NCI-H146 (cell line): ENCODE measurements at regions not wholly inside any gene's neighbourhood (a gene's known extent, or its start where the extent isn't known, plus 50 kb on each side); places are given as distances from the start of the nearest gene placed in this dataset.

ENCODE experiments used
- DNase-seq: peaks from one replicate; lab custom pipeline; 2025; lab: John Stamatoyannopoulos, UW

DNA sequence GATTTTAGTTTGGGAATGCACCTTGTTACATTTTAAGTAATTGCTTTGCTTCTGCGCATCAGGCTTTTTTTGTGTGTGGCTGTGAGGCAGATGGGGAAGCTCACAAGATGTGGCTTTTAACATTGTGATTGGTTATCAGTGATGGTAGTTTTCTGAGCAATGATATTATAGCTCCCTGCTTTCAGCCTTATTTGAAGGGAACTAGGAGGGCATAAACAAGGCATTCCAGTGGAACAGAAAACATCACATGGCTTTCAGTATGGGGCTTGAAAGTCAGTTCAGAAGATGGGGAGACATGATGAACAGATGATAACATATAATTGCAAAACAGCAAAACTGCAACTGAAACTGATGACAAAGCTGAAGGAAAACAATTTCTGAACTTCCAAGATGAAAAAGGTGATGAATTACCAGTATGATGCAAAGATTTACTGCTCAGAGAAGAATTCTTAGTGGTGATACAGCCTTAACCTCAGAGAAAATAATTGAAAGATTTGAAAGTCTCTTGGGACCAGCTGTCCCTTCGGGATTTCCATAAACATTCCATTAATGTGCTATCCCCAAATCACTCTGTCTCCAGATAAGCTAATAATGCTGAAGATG lies 439.7 kb downstream of the RND3 start:
- no peak for DNase-seq

DNA sequence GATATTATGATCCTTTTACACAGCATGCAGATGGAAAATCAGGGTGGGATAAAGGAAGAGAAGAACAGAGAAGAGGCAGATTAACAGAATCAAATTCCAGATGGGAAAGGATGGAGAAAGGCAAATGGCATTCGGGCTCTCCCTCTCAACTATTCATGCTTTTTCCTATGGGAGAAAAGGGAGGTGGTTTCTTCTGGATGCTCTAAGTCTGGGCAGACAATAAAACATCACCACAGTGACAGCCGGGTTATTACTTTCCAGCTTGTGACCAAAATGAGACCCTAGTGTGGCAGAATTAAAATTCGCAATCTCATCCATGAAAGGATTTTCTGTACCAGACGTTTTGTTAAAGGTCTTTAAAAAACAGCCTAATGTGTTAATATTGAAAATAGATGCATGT lies 440.7 kb downstream of the RND3 start:
- no peak for DNase-seq

DNA sequence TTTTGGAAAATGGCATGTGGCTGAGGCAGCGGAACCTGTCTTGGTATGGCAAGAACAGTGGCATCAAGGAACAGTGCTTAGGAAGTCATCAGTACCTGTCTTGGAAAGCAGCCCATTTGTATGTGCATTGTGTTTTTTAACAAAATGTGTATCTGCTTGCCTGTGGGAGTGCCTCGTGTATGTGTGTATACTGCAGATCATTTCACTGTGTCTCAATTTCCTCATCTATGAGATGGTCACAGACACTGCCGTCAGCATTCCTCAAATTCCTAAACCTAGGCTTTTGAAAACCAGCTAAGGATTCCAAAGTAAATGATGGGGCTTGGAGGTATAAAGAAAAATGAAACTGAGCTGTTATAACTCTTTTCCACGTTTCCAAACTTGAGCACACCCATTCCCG lies 441.3 kb downstream of the RND3 start:
- DNase-seq, result no peak

DNA sequence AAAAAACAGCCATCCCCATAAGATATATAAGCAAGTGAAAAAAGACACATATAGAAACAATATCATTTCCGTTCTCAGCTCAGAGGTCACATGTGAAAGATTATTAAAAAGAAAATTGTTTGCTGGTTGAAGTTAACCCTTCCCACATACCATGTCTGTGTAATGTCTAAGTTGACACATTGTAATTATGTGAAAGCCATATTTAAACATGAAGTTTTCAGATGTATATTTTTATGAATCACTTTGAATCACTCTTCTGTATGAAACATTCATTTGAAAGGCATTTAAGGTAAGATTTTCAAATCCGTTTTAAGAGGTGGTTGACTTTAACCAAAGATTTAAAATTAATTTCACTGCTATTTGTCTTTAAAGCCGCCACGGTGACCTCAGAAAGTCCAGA lies 441.9 kb downstream of the RND3 start:
- no peak for DNase-seq

DNA sequence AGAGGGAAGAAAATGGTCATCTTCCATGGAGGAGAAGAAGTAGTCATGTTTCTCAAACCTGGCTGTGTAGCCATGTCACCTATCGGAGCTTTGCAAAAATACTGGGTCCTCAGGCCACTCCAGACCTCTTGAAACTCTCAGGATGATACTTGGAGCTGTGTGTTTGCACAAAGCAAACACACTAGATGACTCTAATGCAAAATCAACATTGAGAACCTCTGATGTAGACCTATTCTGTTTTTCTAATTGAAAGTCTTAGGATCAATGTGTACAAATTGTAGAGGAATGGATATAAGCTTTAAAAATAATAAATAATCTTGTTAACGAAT lies 444.3 kb downstream of the RND3 start:
- no peak for DNase-seq

DNA sequence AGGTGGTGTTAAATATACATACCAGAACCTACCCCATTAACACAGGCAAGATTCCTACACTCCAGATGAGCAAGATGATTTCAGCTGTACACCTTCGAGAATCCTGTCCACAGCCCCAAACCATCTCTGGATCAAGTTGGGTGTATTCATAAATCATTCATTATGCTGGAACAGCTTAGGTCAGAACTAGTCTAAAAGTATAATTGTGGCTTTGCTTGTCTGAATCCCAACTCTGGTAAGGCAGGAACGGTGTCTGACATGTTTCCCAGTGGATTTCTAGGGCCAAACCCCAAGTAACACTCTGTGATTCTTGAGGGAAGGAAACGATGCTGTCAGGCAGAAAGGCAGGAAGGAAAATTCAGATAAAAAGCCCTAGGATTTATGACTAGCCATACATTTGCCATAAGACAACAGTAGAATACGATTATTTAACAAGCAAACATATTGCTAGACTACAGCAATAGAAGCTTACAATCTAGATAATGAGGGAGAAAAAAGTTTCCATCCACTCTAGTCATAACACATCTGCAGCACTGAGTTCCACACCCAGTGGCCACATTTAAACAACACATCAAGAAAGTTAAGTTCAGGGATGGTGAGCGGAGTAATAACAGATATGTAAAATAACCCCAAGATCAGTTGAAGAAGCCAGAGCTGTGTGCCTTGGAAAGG lies 444.8 kb downstream of the RND3 start:
- DNase-seq, result no peak

DNA sequence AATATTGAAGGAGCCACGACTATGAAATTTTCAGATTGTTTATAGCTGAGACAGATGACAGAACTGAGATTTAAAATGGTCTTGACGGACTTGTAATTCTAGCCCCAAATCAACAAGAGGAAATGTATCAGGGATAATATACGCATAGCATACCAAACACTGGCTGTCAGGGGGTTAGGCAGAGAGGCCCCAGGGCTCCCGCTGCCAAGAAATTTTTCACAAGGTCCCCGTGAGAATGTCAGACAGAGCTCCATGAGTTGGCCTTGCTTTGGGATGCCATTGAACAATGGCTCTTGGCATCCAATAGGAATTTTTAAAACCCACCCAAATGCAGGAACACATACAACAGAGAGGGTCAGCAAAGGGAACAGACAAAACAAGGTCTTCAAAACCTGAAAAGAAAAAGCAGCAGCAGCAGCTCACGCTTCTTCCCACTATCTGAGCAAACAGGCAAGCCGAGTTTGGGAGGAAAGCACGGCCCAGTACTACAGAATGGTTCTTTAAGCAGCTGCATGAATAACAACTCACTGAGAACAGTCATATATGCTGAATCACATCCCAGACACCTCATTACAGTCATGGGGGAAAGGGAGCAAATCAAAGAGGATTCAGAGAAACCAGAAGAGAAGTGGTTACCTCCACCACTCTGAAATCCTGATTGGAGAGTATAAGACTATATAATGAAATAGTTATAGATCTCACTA lies 445.6 kb downstream of the RND3 start:
- no peak for DNase-seq

DNA sequence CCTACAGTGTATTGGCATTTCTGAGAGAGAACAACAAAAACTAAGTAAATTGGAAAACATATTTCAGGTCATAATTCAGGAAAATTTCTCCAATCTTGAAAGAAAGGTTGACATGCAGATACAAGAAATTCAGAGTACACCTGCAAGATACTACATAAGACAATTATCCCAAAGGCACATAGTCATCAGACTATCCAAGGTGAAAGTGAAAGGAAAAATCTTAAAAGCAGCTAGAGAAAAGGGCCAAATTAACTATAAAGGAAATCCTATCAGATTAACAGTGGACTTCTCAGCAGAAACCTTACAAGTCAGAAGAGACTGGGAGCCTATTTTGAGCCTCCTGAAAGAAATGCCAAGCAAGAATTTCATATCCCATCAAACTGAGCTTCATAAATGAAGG lies 449.0 kb upstream of the MMADHC start:
- DNase-seq, result no peak

DNA sequence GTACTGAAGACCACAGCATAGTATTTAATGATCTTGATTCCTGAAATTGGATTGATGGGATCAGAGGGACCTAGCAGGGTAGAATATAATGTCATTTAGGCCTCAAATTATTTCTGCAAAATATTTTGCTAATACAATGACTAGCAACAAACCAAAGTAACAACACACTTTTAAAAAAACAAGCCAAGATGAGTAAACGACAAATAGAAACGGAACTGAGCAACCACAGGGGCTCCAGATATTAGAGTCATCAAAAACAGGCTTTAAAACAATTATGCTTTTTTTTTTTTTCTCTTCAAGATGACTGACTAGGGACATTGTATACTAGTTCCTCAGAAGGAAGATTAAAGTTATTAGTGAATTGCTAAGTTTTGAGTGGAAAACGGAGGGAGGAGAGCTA lies 447.1 kb upstream of the MMADHC start:
- DNase-seq, result no peak

DNA sequence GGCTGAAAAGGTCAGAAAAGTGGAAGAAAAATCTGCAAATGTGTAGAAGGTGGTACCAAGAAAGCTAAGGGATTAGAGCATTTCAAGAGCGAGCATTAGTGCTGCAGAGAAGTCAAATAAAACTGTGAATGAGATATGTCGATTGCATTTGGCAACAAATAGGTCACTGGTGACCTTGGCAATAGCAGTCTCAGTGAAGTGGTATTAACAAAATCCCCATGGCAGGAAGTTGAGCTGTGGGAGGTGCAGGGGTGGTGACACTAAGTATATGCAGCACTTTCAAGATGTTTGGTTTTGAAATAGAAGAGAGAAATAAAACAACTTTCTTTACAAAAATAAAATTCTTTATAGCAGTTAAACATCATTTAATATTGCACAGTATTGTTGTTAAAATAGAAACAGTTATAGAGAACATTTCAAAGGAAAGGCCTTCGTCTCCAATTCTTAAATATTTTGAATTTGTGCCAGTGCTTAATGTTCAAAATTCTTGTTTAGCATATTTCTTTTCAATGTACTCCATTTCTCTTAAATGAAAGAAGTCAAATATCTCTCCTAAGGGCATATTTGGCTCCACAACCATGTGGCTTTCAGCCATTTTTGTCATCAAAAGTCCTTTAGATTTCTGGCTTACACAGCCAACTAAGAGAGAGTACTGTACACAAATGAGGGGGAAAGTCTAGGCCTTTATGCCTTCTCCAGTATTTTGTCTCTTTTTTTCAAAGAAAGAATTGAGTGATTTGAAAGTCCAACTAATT lies 443.0 kb upstream of the MMADHC start:
- peak; percentile 42 for DNase-seq

DNA sequence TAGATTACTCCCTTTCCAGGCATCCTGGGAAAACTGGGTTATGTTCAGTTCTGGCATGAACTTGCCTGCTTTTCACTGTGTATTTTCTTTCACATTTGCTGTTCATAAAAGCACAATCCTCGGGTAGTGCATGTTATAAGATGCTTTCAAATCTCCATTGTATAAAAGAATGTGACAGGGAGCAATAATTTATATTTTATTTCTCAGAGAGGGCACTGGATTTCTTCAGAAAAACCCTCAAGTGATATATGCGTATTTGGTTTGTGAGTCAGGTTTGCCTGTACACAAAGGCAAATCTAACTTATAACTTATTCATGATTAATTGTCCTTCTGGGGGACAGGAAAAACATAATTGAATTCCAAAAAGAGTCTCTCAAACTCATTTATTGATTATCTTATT lies 440.7 kb upstream of the MMADHC start:
- no peak for DNase-seq

DNA sequence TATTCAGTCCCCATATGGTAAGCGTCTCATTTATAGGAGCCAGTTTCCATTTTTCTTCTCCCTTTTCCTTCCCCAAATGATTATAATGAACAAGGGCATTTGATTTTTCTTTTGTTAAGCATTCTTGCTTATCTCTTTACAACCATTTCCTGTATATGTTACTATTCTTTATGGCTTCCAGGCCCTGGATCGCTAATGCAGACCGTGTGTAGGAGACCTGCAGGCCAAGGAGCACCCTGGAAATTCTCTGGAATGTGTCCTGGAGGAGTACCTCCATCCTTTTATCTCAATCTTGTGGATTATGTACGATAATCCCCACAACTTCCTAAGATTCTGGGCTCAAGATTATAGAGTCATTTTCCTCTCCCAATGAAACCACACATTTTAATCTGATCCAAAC lies 439.6 kb upstream of the MMADHC start:
- no peak for DNase-seq

DNA sequence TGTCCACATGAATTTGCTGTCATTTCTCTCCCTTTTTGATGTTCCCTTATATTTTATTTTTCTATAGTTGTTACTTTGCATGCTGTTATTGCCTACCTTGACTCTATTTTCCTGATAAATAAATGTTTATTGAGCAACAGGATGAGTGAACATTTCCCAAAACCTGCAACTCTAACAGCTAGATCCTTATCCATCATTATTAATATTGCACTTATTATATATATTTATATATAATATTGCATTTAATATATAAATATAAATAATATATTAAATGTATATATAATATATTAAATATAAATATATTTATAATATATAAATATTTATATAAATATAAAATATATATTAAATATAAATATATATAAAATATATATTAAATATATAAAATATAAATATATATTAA lies 436.1 kb upstream of the MMADHC start:
- DNase-seq, result no peak

DNA sequence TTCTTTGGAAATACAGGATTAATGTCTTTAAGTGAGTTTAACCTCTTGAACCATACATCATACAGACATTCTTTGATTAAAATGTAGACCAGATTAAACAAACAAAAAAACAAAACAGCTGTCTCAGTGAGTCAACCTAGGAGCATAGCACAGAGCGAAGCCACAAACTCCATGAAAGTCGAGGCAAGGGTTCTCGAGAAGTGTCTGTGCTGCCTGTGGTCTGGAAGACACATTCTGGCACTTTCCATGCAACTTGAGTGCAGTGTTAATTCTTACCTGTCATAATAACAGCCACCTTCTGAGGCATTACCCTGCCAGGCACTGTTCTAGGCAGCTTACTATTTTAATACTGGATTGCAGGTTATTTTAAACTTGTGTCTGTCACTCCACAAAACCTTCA lies 435.5 kb upstream of the MMADHC start:
- DNase-seq, result no peak

DNA sequence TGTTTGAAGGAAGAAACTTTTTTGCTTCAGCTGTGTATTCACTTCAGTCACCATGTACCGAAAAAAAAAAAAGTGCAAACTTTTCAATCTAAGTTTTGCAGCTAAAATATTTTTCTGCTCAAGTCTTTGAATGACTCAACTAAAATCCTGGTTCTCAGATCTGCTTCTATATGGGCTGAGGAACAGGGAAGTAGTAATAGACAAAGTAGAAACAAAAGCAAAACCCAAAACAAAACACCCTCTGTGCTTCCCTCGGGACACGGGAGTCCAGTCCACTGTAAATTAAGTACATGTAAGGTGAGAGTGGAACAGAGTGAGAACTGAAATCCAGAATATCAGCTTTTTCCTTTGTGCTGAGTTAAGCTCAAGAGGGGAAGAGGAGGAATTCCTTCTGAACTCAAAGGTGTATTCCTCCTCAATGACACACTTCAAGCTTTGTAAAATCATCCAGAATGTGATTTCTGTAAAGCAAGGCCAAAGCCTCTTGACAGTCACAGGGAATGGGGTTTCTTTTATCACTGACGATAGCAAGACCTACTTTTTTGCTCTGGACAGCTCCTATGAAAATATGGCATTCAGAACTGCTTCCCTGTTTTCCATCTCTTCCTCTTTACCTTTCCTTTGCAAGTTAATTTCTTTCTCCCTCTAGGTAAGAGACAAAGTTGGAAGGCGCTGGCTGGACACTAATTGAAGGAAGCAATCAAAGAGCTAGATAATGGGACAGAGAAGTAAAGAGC lies 433.5 kb upstream of the MMADHC start:
- no peak for DNase-seq

DNA sequence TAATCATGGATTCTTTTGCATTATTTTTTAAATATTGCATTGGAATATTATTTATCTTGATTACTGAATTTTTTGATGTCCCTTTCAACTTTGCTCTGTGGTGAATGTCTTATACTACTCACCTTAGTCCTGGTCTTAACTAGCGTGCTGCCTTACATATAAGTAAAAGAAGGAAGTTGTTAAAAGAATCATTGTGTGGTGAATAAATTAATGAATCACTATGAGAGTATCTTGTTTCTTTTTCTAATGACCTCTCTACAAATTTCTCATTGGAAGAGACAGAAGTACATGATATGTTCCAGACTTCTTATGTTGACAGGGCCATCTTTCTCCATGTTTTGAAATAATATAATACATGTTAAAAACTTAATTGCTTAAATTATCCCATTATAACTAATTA lies 432.6 kb upstream of the MMADHC start:
- no peak for DNase-seq

DNA sequence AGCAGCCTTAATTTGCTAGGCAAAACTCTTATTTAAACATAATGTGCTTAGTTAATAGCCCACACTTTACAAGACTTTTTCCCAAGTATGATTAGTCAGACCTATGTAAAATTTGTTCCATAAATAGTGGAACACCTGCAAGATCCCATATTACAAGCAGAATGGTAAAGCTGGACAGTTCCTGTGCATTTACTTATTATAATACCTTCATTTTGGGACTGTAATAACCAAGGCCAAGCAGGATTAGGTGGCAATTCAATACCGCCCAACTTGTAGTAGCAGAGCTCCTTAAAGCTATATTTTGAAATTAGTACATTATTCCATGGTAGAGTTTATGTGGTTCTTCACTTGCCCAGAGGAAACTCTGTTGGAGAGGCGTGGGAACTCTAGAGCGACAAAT lies 431.5 kb upstream of the MMADHC start:
- DNase-seq, result no peak

DNA sequence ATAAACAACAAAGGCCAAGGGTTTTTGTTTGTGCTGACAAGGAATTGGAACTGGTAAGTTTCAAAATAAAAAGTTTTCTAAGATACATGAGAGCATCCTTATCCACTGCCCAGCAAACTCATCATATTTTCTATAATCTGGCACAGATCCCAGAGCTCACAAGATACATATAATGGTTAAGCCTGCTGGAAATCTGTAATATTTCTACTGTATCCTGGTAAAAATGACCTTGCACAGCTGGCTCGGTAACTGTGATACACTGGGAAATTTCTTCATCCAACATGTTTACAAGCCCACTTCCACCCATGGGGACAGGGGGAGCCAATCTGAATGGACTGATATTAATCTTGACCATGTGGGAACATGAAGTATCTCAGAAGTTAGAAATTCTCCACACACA lies 425.4 kb upstream of the MMADHC start:
- no peak for DNase-seq

DNA sequence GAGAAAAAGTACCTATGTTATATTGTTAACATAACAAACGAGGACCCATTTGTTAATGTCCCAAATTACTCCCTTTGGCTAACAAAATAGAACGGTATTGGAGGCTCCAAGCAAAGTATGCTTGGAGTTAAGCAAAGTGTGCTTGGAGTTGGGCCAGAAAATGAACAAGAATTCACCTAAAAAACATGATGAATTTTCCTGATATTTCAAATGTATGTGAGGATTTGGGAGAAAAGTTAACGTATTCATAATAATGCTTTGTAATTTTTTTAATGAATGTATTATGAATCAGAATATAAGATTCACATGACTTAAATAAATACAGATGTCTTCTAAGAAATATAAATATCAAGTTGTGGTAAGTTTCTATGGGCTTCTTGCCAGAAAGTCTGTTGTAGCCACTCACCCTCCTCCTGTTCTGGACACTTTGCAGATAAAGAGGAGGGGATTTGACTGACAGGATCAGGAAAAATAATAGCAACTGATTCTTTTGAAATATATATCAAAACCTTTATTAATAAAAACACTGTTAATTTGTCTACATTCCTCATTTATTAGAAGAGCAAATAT lies 423.7 kb upstream of the MMADHC start:
- DNase-seq, result no peak

DNA sequence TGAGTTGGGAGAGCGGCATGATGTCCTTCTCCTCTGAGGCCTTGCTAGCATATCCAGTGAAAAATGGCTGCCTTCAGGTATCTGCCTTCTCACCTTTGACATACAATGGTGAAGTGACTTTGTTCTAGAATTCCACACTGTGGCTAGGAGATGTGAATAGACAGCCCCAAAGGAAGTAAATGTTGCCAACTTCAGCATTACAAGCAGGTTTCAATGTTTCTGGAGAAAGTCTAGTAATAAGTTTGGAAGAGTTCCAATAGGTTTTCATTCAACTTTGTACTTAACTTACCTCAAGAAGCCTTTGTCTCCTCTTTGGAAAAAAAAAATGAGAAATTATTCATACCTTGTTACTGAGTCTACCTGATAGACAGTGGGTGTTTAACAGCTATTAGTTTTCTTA lies 421.3 kb upstream of the MMADHC start:
- DNase-seq, result no peak

DNA sequence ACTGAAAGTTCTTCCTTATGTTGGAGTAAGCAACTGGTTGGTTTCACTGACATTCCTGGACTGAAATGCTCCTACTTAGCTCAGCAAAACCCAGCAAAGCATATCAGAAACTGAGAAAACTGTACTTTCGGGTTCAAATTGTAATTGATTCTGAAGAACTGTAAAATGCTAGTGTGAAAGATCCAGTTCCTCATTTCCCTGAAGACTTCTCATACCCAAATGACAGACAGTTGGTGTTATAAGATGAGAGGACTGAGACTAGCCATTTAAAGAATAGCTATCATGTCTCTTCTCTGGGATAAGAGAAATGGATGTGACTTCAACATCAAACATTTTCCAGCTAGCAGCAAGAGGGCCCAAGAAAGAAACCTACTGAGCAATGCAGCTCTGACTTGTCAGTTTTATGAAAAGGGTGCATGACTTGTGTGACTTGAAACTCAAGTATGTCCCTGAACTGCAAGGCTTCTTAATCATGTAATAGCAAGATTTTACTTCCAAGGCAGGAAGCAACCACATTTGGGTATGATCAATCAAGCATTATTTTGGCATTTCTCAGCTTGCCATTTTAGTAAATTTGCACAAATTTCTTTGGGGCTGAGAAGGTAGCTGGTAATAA lies 420.3 kb upstream of the MMADHC start:
- DNase-seq, result no peak

DNA sequence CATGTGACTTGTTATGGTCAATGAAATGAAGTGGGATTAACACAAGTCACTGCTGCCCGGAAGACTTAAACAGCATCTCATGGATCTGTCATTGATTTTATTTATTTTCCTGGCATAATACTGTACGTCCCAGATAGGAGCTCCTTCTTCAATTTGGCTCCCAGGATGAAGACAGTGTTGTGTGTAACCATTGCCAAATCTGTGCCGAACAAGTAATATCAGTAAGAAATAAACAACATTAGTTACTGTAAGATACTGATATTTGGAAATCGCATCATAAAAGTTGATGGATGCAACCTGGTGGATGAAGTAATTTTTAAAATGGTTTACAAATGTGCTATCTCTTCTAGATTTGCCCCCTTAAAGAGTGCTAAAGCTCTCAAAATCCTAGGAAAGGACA lies 419.0 kb upstream of the MMADHC start:
- DNase-seq, result no peak
